Stomach (tissue), 4 donors: ENCODE measurements at regions not wholly inside any gene's neighbourhood (a gene's known extent, or its start where the extent isn't known, plus 50 kb on each side); places are given as distances from the start of the nearest gene placed in this dataset.
A peak's percentile ranks its signal among the peaks of the same experiment; 100 is the strongest.

Experiments used
- CTCF ChIP-seq, 7 experiments: fragments of 450-650 bp in 4 of 7; fragments of 200-600 bp in 3 of 7; sonication (generic) in 3 of 7; IDR thresholded peaks; one replicate each; pipeline ENCODE4 v1.5.1; 2016 to 2019; ENCODE audit warnings: antibody characterized with exemption in 7 of 7, control low read depth in 2 of 7, mild to moderate bottlenecking in 1 of 7
- POLR2A ChIP-seq, 4 donors: fragments of 450-650 bp; IDR thresholded peaks; one replicate each; pipeline ENCODE4 v1.6.1; 2016; ENCODE audit warnings: antibody characterized with exemption in 4 of 4, control low read depth in 2 of 4, mild to moderate bottlenecking in 1 of 4, moderate library complexity in 1 of 4
- POLR2AphosphoS5 ChIP-seq, 3 donors: sonication (generic); formaldehyde crosslinking; IDR thresholded peaks; one replicate each; pipeline ENCODE4 v1.6.1; 2016; ENCODE audit warnings: antibody characterized with exemption in 3 of 3

- TF ChIP-seq CTCF (IDR thresholded peaks at IDR 0.05), result peak in 1 of 7 experiments; percentile 8
- no peak for TF ChIP-seq POLR2A (IDR thresholded peaks at IDR 0.05)
- no peak for TF ChIP-seq POLR2AphosphoS5 (IDR thresholded peaks at IDR 0.05)
Observed at GRCh38 chr17:49899191-49899485, 51.3 kb upstream of the TAC4 start.
